MM.1S (cell line): ENCODE measurements at regions not wholly inside any gene's neighbourhood (a gene's known extent, or its start where the extent isn't known, plus 50 kb on each side); places are given as distances from the start of the nearest gene placed in this dataset.

ENCODE experiments used
- CTCF ChIP-seq: fragments of 300-600 bp; sonication (generic); IDR thresholded peaks from 2 replicates; pipeline ENCODE4 v1.5.1; 2016; ENCODE audit warnings: antibody characterized with exemption, low read length, mixed read lengths
- EZH2phosphoT487 ChIP-seq: fragments of 300-600 bp; sonication (generic); IDR thresholded peaks from 2 replicates; pipeline ENCODE4 v1.6.1; 2018; ENCODE audit warnings: antibody characterized with exemption, low read length

GRCh38 chr3:148408667-148409066, 289.0 kb upstream of the AGTR1 start:
- no peak for TF ChIP-seq CTCF
- no peak for TF ChIP-seq EZH2phosphoT487
